IMR-90 (cell line): ENCODE measurements at regions not wholly inside any gene's neighbourhood (a gene's known extent, or its start where the extent isn't known, plus 50 kb on each side); places are given as distances from the start of the nearest gene placed in this dataset.

Experiments
- CEBPB ChIP-seq: IDR thresholded peaks from 2 replicates; pipeline ENCODE4 v1.6.1; 2012; ENCODE audit warnings: low read depth, low read length, improper control_type of control experiment
- CHD1 ChIP-seq: IDR thresholded peaks from 2 replicates; pipeline ENCODE4 v1.6.1; 2012; ENCODE audit warnings: low read depth, low read length, improper control_type of control experiment
- POLR2A ChIP-seq: IDR thresholded peaks from 2 replicates; pipeline ENCODE4 v1.6.1; 2012; ENCODE audit warnings: mild to moderate bottlenecking, low read depth, low read length
- RCOR1 ChIP-seq: IDR thresholded peaks from 2 replicates; pipeline ENCODE4 v1.6.1; 2012; ENCODE audit warnings: mild to moderate bottlenecking, low read length, improper control_type of control experiment; ENCODE audit not compliant: insufficient replicate concordance
- SMC3 ChIP-seq: fragments of 150-350 bp; IDR thresholded peaks from 2 replicates; pipeline ENCODE4 v1.6.1; 2016; ENCODE audit warnings: low read depth, mild to moderate bottlenecking, antibody characterized with exemption, low read length, moderate library complexity
- TF ChIP-seq, protein P1 (sequence below): fragments of 150-350 bp; IDR thresholded peaks from 2 replicates; pipeline ENCODE4 v1.6.1; 2016; ENCODE audit warnings: low read depth, mild to moderate bottlenecking, low read length, moderate library complexity, borderline replicate concordance

- TF ChIP-seq, protein P1, sequence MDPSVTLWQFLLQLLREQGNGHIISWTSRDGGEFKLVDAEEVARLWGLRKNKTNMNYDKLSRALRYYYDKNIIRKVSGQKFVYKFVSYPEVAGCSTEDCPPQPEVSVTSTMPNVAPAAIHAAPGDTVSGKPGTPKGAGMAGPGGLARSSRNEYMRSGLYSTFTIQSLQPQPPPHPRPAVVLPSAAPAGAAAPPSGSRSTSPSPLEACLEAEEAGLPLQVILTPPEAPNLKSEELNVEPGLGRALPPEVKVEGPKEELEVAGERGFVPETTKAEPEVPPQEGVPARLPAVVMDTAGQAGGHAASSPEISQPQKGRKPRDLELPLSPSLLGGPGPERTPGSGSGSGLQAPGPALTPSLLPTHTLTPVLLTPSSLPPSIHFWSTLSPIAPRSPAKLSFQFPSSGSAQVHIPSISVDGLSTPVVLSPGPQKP: no peak
- TF ChIP-seq RCOR1 (no peak), SMC3 (no peak), CEBPB (no peak), POLR2A (no peak), CHD1 (no peak)
Measured at GRCh38 chr18:79613186-79613931, 66.2 kb upstream of the CTDP1 start (continued).
